ENCODE measurements at regions not wholly inside any gene's neighbourhood (a gene's known extent, or its start where the extent isn't known, plus 50 kb on each side); places are given as distances from the start of the nearest gene placed in this dataset.
A peak's percentile ranks its signal among the peaks of the same experiment; 100 is the strongest.

DNA sequence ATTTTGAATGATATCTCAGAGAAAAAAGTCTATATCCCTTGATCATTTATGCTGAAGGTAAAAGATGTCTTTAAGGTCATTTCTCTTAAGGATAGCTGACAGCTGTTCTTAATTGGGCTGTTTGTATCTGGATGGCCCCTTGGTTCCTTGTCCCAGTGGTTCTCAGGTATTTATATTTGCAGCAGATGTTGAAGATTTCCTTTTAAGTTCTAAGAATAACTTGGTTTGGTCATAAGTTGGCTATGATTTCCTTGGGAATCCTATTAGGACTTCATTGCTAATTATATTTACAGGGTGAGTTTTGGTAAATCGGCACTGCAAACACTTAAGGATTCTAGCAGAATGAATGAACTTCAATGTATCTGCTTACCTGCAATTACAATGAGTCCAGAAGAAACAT is 460.4 kb upstream of the SGO1 start:
- no peaks in the 10 kb centered on the region for H3K36me3 Mint-ChIP-seq
- no peaks in the 10 kb centered on the region for H3K27me3 Mint-ChIP-seq (ENCODE audit: insufficient read depth, low read depth)
- H3K4me1 ChIP-seq, result peaks cover 3% of the 10 kb centered on the region
- no peak overlapping the region for H3K4me2 ChIP-seq
- H3K4me3 Mint-ChIP-seq, result no peak overlapping the region
- TF ChIP-seq, protein P1, sequence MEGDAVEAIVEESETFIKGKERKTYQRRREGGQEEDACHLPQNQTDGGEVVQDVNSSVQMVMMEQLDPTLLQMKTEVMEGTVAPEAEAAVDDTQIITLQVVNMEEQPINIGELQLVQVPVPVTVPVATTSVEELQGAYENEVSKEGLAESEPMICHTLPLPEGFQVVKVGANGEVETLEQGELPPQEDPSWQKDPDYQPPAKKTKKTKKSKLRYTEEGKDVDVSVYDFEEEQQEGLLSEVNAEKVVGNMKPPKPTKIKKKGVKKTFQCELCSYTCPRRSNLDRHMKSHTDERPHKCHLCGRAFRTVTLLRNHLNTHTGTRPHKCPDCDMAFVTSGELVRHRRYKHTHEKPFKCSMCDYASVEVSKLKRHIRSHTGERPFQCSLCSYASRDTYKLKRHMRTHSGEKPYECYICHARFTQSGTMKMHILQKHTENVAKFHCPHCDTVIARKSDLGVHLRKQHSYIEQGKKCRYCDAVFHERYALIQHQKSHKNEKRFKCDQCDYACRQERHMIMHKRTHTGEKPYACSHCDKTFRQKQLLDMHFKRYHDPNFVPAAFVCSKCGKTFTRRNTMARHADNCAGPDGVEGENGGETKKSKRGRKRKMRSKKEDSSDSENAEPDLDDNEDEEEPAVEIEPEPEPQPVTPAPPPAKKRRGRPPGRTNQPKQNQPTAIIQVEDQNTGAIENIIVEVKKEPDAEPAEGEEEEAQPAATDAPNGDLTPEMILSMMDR (IDR thresholded peaks at IDR 0.05), result no peak
- no peak for TF ChIP-seq EZH2 (IDR thresholded peaks at IDR 0.05)
- TF ChIP-seq EZH2phosphoT487 (IDR thresholded peaks at IDR 0.05), result no peak
- H3K4me1 Mint-ChIP-seq, result peaks cover 10% of the 10 kb centered on the region
- H3K4me3 ChIP-seq, result no peak overlapping the region
- H3K27me3 ChIP-seq, result no peaks in the 10 kb centered on the region
- H3K27ac ChIP-seq, result no peak overlapping the region
- H3K79me2 ChIP-seq (ENCODE audit: low read depth), result no peaks in the 10 kb centered on the region
- H3K9me3 Mint-ChIP-seq, result no peaks in the 10 kb centered on the region
- H3F3A ChIP-seq (ENCODE audit: low read depth), result no peaks in the 10 kb centered on the region
- H2AFZ ChIP-seq (replicated peaks), result no peak overlapping the region
- H3K9me3 ChIP-seq (ENCODE audit: low read depth), result no peaks in the 10 kb centered on the region
- H3K27ac Mint-ChIP-seq, result no peak overlapping the region
- no peaks in the 10 kb centered on the region for H4K20me1 ChIP-seq (ENCODE audit: low read depth)
- H3K36me3 ChIP-seq, result no peaks in the 10 kb centered on the region
- no peak for DNase-seq (ENCODE audit: low spot score)
- no peak overlapping the region for H3K9ac ChIP-seq

DNA sequence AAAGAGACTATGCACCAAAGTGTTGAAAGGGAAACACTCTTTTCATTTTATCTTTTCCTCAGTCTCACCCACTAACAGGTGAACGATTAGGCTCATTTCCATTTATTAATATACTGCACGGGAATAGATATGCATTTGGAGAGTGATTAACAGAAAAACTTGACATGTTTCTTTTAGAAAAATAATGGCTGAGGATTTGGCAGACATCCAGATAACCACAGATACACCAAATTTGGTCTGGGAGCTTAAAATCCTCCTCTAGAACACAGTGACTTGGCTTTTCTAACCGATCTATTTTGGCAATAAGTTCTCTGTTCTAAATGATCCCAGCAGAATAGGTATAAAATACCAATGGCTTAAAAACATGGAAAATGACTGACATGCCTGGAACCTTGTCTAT is 459.3 kb upstream of the SGO1 start:
- Histone ChIP-seq H4K20me1 (ENCODE audit: low read depth) (no peaks in the 10 kb centered on the region), H3K79me2 (ENCODE audit: low read depth) (no peaks in the 10 kb centered on the region), H3K9ac (no peak overlapping the region), H3K4me2 (no peak overlapping the region), H3K36me3 (no peaks in the 10 kb centered on the region), H2AFZ (replicated peaks) (no peak overlapping the region), H3K4me1 (no peaks in the 10 kb centered on the region), H3K9me3 (ENCODE audit: low read depth) (no peaks in the 10 kb centered on the region), H3K27me3 (no peaks in the 10 kb centered on the region), H3K4me3 (no peak overlapping the region), H3F3A (ENCODE audit: low read depth) (no peaks in the 10 kb centered on the region), H3K27ac (no peak overlapping the region)
- no peak overlapping the region for H3K4me3 Mint-ChIP-seq
- H3K36me3 Mint-ChIP-seq, result no peaks in the 10 kb centered on the region
- peaks cover 10% of the 10 kb centered on the region for H3K4me1 Mint-ChIP-seq
- no peaks in the 10 kb centered on the region for H3K27me3 Mint-ChIP-seq (ENCODE audit: insufficient read depth, low read depth)
- H3K9me3 Mint-ChIP-seq, result no peaks in the 10 kb centered on the region
- no peak for DNase-seq (ENCODE audit: low spot score)
- H3K27ac Mint-ChIP-seq, result no peak overlapping the region
- TF ChIP-seq EZH2 (IDR thresholded peaks at IDR 0.05) (no peak), EZH2phosphoT487 (IDR thresholded peaks at IDR 0.05) (no peak)
- TF ChIP-seq, protein P1 (IDR thresholded peaks at IDR 0.05), result no peak

DNA sequence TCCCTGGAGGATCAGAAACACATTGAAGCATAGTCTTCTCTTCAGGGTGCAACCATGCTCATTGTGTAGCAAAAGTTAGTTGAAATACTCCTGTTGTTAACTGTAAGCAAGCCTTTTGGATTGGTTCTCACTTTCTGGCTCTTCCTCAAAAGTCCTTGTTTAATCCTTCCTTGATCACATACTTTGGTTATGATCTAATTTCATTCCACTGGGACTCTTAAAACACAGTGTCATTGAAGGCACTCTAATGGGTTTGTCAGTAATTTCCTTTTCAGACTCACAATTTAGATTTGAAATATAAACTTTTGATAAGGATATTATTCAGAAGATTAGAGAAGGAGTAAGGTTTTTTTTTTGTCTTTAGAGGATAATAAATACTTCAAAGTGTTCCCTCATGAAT is 451.7 kb upstream of the SGO1 start:
- peak overlapping the region; percentile 18 for H2AFZ ChIP-seq (replicated peaks)
- H3K4me2 ChIP-seq, result no peak overlapping the region
- H3K27me3 ChIP-seq, result no peaks in the 10 kb centered on the region
- no peak overlapping the region for H3K27ac Mint-ChIP-seq
- no peaks in the 10 kb centered on the region for H3K27me3 Mint-ChIP-seq (ENCODE audit: insufficient read depth, low read depth)
- H3K9ac ChIP-seq, result no peak overlapping the region
- peaks cover 4% of the 10 kb centered on the region for H3K4me1 ChIP-seq
- H3F3A ChIP-seq (ENCODE audit: low read depth), result no peaks in the 10 kb centered on the region
- DNase-seq (ENCODE audit: low spot score), result no peak
- no peak overlapping the region for H3K4me3 Mint-ChIP-seq
- TF ChIP-seq EZH2 (IDR thresholded peaks at IDR 0.05), result no peak
- TF ChIP-seq, protein P1 (IDR thresholded peaks at IDR 0.05), result no peak
- no peak for TF ChIP-seq EZH2phosphoT487 (IDR thresholded peaks at IDR 0.05)
- no peak overlapping the region for H3K27ac ChIP-seq
- peaks cover 7% of the 10 kb centered on the region for H3K4me1 Mint-ChIP-seq
- H3K36me3 ChIP-seq, result no peaks in the 10 kb centered on the region
- H4K20me1 ChIP-seq (ENCODE audit: low read depth), result no peaks in the 10 kb centered on the region
- H3K9me3 Mint-ChIP-seq, result no peaks in the 10 kb centered on the region
- H3K79me2 ChIP-seq (ENCODE audit: low read depth), result no peaks in the 10 kb centered on the region
- H3K9me3 ChIP-seq (ENCODE audit: low read depth), result no peaks in the 10 kb centered on the region
- no peak overlapping the region for H3K4me3 ChIP-seq
- no peaks in the 10 kb centered on the region for H3K36me3 Mint-ChIP-seq
